ENCODE measurements at regions not wholly inside any gene's neighbourhood (a gene's known extent, or its start where the extent isn't known, plus 50 kb on each side); places are given as distances from the start of the nearest gene placed in this dataset.

DNA sequence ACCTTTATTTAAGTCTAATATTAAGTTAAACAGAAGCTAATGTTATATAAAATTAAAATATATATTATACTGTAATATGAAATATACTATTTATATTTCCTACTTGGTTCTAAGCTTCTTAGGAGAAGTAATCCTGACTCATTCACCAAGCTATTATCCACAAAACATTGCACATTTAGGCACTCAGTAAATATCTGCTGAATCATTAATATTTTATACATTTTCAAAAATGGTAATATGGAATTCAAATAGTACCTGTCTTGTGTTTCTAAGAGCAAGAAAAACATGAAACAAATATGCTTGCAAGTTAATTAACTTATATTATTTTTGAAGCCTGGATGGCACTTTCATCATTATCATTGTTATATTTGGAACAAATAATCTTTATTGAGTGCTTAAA lies 153.0 kb upstream of the CNTN4 start:
- TF ChIP-seq CTCF (conservative IDR thresholded peaks at IDR 0.05 in 1 of 2, IDR thresholded peaks at IDR 0.05 in 1 of 2; ENCODE audit: low read depth in 1 of 2, low read length in 2 of 2) = no peak
- TF ChIP-seq EZH2 (IDR thresholded peaks at IDR 0.05; ENCODE audit: low read length, missing control alignments) = no peak

Measured in fibroblast of lung (primary cell).